ENCODE measurements at regions not wholly inside any gene's neighbourhood (a gene's known extent, or its start where the extent isn't known, plus 50 kb on each side); places are given as distances from the start of the nearest gene placed in this dataset.
"Not testable (repeated sequence)": the region's sequence is repeated elsewhere in the genome, so short reads cannot be mapped to it uniquely, and the experiment has no call there.

DNA sequence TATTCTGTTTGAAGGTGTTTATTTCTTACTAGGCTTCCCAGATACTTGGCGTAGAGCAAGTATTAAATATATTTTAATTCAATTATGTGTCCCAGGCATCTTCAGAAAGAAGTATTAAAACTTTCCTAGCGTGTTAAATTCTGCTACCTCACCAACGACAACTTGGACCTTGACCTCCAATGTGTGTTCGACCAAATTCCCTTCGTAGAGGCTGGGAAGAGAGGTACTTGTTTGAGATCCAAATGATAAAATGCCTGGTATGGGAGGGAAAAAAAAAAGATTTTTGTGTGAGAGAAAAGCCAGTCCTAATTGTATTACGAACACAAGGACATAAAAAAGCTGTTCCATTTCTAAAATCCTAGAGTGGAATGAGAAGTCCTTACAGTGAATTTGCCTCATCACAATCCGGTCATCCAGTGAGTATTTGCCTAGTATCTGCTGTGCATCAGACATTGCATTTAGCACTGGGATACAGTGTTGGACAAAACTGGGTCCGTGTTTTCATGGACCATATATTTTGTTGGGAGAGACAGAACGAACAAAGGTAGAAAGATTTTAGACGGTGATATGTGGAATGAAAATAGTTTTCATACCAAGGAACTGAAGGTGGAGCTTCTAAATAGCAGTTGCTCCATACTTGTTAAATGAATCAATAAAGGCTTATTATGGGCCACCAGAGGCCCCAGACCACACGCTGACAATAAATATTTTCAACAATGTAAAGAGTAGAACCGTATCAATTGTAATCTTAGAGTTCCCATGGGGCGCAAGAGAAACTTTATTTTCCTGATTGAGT lies 103.1 kb downstream of the KIF4B start:
- no peak for DNase-seq

DNA sequence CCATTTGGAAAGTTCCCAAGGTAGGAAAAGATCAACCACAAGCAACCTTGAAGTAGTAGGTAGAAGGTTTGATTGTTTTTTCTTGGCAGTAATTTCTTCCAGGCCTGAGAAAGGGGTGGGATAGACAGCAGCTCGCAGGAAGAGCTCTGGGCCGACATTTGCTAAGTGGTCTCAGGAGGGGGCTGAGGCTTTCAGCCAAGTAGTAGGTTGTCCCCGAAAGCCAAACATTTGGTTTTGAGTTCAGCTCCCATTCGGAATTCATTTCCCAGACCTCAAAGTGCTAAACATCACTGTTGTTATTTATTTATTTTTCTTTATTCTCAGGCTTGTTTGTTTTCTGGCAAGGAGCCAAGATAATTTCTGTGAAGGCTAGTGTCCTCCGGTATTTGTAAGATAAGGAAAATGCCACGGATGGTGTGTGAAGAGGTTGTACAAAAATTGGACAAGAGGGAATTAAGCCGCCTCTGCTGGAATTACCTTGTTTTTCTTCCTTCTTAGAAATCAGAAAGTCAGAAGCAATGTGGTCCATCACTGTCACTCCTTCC lies 112.1 kb downstream of the KIF4B start:
- DNase-seq = no peak

DNA sequence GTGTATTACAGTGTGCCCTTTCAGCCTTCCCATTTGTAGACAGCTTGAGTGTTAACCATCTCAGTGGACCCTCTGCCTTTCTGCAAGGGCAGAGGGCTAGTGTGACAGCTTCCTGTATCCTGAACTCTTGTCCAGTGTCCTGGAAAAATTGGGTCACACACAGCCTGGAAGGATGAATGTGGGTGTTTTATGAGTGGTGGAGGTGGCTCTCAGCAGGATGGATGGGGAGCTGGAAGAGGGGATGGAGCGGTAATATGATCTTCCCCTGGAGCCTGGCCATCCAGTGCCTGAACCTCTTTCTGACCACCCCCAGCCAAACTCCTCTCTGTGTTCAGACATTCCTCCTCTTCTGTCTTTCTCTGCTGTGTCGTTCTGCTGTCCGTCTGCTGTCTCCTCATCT lies 113.0 kb downstream of the KIF4B start:
- no peak for DNase-seq

DNA sequence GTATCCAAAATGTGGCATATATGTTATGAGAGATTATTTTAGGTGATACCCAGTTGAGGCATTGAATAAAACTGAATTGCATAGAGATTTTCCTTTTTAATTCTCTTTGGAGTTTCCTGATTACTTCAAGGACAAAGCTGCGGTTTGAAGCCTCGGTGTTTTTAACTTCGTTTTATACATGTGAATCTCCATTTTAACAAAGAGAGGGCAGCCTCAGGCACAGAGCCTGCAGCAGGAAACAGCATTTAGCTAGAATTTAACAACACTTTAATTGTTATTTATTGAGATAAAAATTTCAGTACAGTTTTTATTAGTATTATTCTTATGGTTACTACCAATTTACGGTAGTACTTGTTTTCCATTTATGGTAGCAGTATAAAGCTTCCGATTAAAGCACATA lies 114.0 kb downstream of the KIF4B start:
- DNase-seq = no peak

DNA sequence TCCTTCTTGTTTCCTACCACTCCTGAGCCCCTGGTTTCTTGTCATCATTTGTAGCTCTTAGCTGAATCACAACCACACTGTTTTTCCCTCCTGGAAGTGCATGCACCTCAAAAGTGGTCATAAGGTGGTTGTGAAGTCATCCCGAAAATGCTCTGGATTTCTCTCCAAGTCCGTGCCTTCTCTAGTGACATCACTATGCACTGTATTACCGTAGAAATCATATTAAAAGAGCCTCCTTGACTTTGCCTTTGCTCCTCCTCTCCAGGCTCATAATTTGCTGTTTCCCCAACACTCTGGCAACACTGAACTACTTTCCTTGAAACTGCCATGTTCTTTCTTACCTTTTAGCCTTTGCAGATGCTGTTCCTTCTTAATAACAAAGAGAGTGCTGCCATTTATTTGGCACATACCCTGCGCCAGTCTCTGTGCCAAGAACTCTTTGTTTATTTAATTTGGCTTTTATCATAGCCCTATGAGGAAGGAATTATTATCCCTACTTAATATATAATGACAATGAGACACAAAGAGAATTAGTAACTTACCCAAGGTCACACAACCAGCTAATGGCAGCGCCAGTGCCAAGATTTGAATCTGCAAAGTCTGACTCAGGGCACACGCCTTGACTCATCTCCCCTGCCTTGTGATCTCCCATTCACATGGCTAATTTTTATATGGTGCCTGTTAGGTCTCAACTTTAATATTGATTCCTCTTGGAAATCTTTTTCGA lies 115.4 kb downstream of the KIF4B start:
- DNase-seq = peak in 1 of 2 experiments; percentile 7

DNA sequence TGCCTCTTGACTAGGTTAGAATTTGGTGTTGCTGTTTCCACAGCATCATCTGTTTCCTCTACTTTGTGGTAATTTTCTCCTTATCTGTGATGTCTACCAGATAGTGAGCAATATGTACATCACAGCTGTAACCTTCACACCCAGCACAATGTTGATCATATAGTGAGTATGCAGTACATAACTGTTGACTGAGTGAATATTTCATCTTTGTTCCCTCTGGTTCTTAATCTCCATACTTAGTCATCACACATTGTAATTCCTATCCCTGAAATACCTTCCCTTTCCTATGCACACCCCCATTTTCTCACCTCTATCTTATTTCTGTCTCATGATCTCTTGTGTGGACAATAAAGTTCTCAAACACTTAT lies 115.9 kb downstream of the KIF4B start:
- DNase-seq = no peak

DNA sequence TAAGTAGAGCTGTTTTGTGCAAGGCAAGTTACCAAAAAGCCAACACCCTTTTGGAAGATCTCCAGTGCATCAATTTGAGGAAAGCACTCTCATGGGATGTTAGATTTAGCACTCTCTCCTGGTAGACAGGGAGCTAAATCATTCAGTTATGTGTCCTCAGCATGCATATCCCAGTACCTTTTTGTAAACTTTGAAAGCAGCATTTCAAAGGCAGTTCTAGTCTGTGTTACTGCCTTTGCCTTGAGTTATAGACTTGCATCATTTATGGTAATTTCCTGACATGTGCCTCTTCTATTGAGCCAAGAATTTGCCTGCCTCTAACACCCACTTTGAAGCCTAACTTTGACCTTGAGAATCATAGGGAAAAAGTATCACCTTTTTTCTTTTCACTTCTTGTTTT lies 120.6 kb downstream of the KIF4B start:
- peak in 1 of 2 experiments; percentile 83 for DNase-seq

DNA sequence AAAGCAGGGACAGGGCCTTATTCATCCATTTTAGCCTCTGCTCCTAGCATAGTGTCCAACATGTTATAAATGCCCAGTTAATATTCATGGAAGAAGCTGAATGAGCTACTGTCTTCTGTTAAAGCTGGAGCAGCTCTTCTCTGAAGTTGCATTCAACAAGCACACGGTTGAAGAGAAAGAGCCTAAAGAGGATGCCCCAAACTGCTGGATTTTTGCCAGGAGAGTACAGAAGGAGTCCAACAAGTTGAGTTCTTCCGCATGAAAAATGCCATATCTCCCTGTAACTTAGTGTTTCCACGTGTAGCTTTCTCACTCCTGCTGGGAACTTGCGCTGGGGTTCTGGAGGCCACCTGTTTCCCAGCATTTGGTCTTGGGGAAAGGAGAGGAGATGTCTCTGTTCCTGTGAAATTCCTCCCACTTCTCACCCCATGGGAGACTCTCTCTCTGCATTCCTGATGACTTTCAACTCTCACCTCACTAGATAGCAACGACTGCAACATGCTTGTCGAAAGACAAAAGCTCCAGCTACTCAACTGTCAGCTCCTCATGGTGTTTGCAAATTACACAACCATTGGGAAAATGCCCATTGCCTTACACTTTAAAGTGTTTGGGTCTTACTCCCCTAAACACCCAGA lies 122.8 kb downstream of the KIF4B start:
- DNase-seq = peak in 1 of 2 experiments; percentile 25

DNA sequence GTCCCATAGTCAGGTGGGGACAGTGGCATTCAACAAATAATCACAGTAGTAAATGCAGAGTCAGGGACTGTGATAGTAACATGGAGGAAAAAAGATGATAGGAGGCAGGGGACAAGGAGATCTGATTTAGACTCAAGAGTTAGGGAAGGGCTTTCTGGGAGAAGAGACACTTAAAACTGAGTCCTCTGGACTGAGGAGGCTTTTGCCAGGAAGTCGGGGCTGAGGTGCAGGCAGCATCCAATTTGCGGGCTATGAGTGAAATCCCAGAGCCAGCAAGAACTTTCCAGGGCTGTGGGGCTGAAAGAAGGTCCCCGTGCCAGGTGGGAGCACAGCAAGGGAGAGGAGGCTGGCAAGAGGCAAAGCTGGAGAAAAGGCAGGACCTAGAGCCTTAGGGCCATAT lies 124.1 kb downstream of the KIF4B start:
- no peak for DNase-seq

DNA sequence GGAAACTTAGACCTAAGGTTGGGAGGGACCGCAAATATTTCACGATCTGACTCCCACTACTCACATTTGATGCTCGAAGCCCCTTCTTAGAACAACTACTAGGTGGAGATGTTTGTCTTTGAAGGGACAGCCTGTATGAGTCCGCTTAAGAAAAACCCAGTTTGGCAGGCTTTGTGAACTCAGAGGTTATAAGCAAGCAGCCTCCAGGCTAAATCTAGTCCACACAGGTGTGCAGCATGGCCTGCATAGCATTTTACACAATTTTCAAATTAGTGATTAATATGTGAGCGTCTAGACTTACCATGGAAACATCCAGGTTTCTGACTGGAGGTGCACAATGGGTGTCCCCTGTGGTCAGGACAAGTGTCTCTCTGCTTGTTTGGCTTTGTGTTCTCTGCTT lies 127.1 kb downstream of the KIF4B start:
- no peak for DNase-seq

DNA sequence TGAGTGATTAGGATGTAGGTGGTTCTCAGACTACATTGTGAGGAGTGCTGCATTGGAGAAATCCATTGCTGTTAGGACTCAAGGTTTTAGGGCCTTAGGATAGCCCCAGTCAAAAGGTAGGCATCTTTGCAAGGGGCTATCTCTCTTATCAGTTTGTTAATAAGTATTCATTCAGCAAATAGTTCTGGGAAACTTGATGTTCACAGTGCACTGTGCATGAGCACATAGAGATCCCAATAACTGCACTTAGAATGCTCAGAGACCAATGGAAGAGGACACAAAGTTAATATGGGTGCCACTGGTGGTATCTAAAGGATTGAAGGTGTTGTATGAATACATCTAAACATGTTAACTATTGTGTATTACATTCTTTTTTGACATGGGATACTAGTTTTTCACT lies 131.4 kb downstream of the KIF4B start:
- DNase-seq = no peak

DNA sequence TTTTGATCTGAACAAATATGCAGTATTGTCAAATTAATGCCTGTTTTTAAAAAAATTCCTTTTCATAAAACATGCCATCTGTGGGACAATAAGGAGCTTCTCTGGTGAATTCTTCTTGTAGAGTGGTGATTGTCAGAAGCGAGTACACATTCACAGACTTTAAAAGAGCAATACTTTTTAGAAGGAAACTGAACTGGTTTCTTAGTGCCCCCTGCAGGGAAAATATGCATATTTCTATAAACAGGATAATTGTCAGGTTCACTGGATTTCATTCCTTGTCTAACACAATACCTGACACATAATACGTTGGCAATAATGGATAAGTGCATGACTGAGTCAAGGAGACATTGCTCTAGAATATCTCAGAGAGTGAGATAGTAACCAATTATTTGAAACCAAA lies 133.7 kb downstream of the KIF4B start:
- peak in 1 of 2 experiments; percentile 7 for DNase-seq

DNA sequence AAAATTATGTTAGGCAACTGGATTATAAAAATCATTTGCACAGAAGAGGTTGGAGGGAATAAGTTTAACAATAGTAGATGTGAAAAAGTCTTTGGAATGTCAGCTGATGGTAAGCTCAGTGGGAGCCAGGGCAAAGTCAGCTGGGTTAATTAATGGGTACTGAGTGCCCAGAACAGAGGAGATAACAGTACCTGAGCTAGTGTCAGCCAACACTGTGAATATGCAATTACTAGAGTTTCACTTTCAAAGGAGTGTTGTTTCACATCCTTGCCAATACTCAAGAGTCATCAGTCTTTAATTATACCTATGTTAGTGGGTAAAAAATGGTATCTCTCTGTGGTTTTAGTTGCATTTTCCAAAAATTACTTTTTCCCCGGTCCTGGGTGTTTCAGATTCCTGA lies 135.1 kb downstream of the KIF4B start:
- DNase-seq = no peak

DNA sequence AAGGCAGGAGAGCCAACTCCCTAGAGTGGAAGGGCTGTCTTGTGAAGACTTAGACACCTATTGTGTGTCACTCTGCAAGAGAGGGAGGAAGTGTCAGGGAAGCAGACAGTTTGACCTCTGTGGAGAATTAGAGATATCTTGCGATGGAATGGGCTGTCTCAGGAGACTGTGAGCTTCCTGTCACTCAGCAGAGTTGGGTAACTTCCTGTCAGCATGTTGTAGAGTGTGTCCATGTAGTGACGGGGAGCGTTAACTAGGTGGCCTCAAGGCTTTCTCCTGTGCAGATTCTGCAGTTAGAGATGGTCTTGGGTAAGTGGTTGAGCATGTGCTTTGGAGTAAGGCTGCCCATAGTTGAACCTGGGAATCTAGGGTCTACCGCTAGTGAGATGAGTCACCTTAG lies 136.5 kb downstream of the KIF4B start:
- DNase-seq = no peak

DNA sequence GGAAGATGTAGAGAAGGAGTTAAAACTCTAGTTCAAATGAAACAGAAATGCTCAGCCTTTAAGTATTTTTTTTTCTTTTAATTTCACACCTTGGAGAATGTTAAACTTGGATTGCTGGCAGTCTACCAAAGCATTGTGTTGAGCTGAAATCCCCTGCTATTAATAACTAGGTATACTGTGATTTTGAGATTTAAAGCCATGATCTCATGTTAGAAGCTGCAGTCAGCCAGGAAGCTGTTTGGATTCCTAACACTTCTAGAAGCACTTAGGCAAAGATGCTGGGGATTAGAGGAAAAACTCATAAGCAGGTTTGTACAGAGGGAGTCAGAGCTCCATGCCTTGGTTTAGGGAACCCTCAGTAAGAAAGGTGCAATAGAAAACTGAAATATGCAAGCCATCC lies 141.4 kb downstream of the KIF4B start:
- DNase-seq = no peak

DNA sequence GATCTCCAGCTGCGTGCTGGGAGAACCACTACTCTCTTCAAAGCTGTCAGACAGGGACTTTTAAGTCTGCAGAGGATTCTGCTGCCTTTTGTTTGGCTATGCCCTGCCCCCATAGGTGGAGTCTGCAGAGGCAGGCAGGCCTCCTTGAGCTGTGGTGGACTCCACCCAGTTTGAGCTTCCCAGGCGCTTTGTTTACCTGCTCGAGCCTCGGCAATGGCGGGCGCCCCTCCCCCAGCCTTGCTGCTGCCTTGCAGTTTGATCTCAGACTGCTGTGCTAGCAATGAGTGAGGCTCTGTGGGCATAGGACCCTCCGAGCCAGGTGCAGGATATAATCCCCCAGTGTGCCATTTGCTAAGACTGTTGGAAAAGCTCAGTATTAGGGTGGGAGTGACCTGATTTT lies 149.5 kb downstream of the KIF4B start:
- not testable (repeated sequence) for DNase-seq

DNA sequence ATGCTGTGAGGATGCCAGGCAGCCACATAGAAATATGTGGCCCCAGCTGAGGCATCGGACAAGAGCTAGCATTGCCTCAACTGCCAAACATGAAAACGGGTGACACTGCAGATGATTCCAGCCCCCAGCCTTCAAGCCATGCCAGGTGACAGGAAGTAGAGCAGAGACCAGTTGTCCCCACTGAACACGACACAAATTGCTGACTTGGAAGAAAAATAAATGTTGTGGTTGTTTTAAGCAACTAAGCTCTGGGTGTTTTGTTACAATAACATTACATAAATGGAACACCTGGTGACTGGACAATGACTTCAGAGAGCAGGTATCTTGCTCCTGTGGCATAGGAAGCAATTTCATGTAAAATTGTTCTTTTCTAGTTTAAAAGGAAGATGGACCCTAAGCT lies 154.2 kb downstream of the KIF4B start:
- DNase-seq = no peak

DNA sequence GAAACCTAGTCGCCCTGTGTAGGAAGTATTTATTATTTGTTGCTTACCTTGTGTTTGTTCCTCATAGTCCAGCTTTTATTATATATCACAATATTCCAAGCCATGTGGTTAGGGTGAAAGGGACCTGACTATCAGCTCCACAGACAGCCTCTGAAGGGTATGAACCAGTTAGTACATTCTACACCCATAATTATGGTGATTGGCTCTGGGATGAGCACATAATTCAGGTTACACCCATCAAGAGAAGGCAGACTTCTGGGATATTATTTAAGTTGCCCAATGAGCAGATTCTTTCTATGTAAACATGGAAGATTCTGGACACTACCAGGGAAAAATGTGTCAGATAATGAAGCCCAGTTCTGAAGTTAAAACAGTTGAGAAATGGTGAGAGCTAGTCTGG lies 168.0 kb downstream of the KIF4B start:
- no peak for DNase-seq

DNA sequence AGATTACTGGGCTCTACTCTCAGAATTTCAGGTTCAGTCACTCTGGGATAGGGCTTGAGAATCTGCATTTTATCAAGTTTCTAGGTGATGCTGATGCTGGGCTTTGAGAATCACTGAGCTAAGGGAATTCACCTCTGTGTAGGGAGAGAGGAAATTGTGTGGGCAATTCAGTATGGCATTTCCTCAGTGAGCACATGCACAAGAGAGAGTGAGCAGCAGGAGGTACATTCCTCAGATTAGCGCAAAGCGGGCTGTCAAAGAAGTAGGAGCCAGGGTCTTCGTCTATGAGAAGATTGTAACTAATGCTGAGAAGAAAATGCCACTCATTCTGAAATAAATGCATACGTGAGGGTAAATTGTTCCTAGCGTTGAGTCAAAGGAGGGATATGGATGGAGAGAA lies 175.9 kb downstream of the KIF4B start:
- no peak for DNase-seq

DNA sequence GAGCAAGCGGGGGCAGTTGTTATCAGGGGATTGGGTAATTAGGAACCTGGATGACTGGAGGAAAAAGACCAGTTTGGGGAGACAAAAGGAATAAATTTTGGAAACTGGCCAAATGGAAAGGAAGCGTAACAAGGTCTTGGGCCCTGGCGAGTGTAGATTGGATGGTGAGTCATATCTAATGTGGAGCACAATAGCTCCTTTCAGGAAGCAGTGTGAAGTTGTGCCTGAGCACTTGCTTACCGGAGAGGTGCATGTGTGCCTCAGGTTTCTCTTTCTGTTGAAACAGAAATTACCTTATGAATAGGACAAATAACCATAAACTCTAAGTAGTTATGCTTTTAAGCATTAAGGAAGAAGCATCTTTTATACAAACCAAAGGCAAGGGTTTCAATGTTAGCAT lies 176.4 kb downstream of the KIF4B start:
- no peak for DNase-seq

DNA sequence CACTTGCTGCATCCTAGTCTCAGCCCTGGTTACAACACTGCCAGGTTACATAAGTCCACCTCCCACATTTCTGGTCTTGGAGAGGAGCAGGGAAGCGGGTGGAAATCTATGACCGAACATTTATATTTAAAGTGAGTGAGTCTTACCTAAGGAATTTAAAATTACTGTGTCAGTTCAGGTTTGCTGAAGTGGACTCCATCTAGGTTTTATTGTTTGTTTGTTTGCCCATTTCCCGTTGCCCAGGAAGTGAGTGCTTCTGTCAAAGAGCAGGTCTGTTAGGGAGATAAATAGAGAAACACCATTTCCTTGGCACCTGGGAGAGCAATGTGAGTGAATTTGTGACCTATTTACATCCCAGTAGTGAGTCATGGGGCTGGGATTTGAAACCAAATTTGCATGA lies 179.5 kb downstream of the KIF4B start:
- no peak for DNase-seq

DNA sequence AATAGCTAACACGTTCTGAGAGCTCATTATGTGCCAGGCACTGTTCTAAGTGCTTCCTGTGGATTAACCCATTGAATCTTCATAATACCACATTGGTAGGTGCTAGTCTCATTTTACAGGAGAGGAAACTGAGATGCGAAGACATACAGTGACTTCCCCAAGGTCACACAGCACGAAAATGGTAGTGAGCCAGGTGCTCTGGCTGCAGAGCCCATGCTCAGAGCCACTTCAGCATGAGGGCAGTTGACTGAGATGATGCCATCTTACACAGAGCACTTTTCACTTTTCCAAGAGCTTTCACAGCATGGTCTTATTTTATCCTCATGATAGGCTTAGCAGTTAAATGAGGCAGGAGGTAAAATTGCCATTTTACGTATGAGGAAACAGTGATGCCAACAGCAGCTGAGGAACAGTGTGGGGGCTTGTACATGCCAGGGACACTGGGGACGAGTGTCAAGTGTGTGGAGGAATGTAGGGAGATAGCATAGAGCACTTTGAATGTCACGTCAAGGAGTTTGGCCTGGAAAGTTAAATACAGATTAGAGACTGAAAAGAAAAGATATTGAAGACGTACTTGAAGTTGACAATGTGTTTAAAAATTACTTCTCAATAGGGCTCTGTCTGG lies 180.0 kb downstream of the KIF4B start:
- no peak for DNase-seq

DNA sequence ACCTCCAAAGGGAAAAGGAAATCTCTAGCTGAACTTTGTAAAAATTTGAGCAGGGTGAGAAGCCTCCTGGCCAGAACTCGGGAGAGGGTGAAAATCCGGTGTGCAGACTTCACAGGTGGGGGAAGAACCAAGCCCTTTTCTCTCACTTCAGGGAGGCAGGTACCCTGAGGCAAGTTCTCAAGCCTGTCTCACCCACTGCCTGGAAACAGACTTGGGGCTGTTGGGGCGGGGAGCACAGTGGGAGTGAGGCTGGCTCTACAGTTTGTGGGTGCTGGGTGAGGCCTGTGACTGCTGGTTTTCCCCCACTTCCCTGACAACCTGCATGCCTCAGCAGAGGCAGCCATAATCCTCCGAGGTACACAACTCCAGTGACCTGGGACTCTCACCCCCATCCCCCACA lies 187.1 kb downstream of the KIF4B start:
- DNase-seq = no peak
